ENCODE measurements at regions not wholly inside any gene's neighbourhood (a gene's known extent, or its start where the extent isn't known, plus 50 kb on each side); places are given as distances from the start of the nearest gene placed in this dataset.

- no peak for TF ChIP-seq BRCA1 (CRISPR knock-in tag; IDR thresholded peaks at IDR 0.05)
- no peak for TF ChIP-seq KDM1A (CRISPR knock-in tag; IDR thresholded peaks at IDR 0.05)
- TF ChIP-seq CEBPZ (IDR thresholded peaks at IDR 0.05; ENCODE audit: low read length), result no peak
- no peak for TF ChIP-seq FIP1L1 (IDR thresholded peaks at IDR 0.05; ENCODE audit: borderline replicate concordance, insufficient read depth, low read depth, low read length)
Observed at GRCh38 chr6:165842281-165842936, 179.4 kb upstream of the PDE10A start.
